GM23248 (cell line): ENCODE measurements at regions not wholly inside any gene's neighbourhood (a gene's known extent, or its start where the extent isn't known, plus 50 kb on each side); places are given as distances from the start of the nearest gene placed in this dataset.

ENCODE experiments used
- DNase-seq: peaks from one replicate; pipeline ENCODE4 v3.0.0-alpha.2; 2015
- H2AFZ ChIP-seq: fragments of 200-600 bp; sonication (generic); 2 replicates; pipeline ENCODE4 v1.6.1; 2016; ENCODE audit warnings: antibody characterized with exemption
- H3F3A ChIP-seq: fragments of 200-600 bp; sonication (generic); 2 replicates; pipeline ENCODE4 v1.6.1; 2016; ENCODE audit warnings: mild to moderate bottlenecking, antibody characterized with exemption, mixed run types; ENCODE audit not compliant: insufficient read depth
- H3K27ac ChIP-seq: fragments of 200-600 bp; sonication (generic); 2 replicates; pipeline ENCODE4 v1.5.1; 2016; ENCODE audit warnings: mild to moderate bottlenecking
- H3K27me3 ChIP-seq: fragments of 200-600 bp; sonication (generic); replicated peaks from 2 replicates; pipeline ENCODE4 v1.6.1; 2016; ENCODE audit warnings: mild to moderate bottlenecking; ENCODE audit not compliant: insufficient read depth
- H3K36me3 ChIP-seq: fragments of 200-600 bp; sonication (generic); 2 replicates; pipeline ENCODE4 v1.6.1; 2016; ENCODE audit warnings: low read depth, mild to moderate bottlenecking
- H3K4me1 ChIP-seq: fragments of 200-600 bp; sonication (generic); 2 replicates; pipeline ENCODE4 v1.6.1; 2016; ENCODE audit warnings: mild to moderate bottlenecking; ENCODE audit not compliant: insufficient read depth
- H3K4me2 ChIP-seq: fragments of 200-600 bp; sonication (generic); one replicate; pipeline ENCODE4 v1.6.1; 2016; ENCODE audit warnings: mild to moderate bottlenecking; ENCODE audit not compliant: unreplicated experiment
- H3K4me3 ChIP-seq: fragments of 200-600 bp; sonication (generic); 2 replicates; pipeline ENCODE4 v1.5.1; 2016; ENCODE audit warnings: mild to moderate bottlenecking
- H3K79me2 ChIP-seq: fragments of 200-600 bp; sonication (generic); 2 replicates; pipeline ENCODE4 v1.6.1; 2016; ENCODE audit warnings: mild to moderate bottlenecking; ENCODE audit not compliant: insufficient read depth
- H3K9ac ChIP-seq: fragments of 200-600 bp; sonication (generic); 2 replicates; pipeline ENCODE4 v1.6.1; 2016; ENCODE audit warnings: mild to moderate bottlenecking
- H3K9me2 ChIP-seq: fragments of 200-600 bp; sonication (generic); 2 replicates; pipeline ENCODE4 v1.6.1; 2016; ENCODE audit warnings: mixed run types, mild to moderate bottlenecking, moderate library complexity; ENCODE audit not compliant: insufficient read depth
- H3K9me3 ChIP-seq: fragments of 200-600 bp; sonication (generic); one replicate; pipeline ENCODE4 v1.6.1; 2017; ENCODE audit warnings: low read depth
- H4K20me1 ChIP-seq: fragments of 200-600 bp; sonication (generic); 2 replicates; pipeline ENCODE4 v1.6.0; 2016; ENCODE audit not compliant: insufficient read depth
- EZH2 ChIP-seq: fragments of 200-600 bp; sonication (generic); IDR thresholded peaks from 2 replicates; pipeline ENCODE4 v1.6.1; 2018; ENCODE audit warnings: antibody characterized with exemption, mild to moderate bottlenecking; ENCODE audit not compliant: insufficient read depth, poor library complexity, severe bottlenecking
- EZH2phosphoT487 ChIP-seq: fragments of 200-600 bp; sonication (generic); IDR thresholded peaks from 2 replicates; pipeline ENCODE4 v1.6.1; 2018; ENCODE audit warnings: antibody characterized with exemption, moderate library complexity, mild to moderate bottlenecking, low read depth; ENCODE audit not compliant: insufficient read depth
- WGBS, 2 experiments: methylation state at CpG; one replicate each; pipeline ENCODE4 v1.1.6; 2015 to 2017; ENCODE audit warnings: low lambda C conversion rate in 2 of 2, low coverage in 1 of 2; ENCODE audit errors: missing lambda C conversion rate in 2 of 2; 5-methylcytosine and 5-hydroxymethylcytosine counted together
- in situ Hi-C: fragments of 300-500 bp; cut with MboI; formaldehyde crosslinking; loops from 2 replicates; pipeline ENCODE4 v1.15.0; 2020

DNA sequence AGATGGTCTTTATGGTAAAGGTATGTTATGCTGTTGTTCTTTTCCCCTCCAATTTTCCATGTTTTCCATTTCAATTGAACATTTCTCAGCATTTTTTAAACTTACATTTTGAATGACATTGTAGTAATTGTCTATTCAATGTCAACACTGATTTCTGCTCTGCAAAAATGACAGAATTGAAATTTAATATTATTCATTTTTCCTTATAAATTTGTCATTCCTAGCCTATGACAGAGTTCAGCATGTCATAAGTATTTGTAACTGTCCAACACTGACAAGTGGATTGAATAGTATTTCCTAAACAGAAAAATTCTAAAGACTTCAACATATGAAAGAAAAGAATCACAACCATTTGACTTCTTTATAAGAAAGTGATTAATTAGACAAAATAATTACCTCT, 1478.3 kb upstream of the CDH6 start:
- no peak for DNase-seq
- H3F3A ChIP-seq, result no peaks in the 10 kb centered on the region
- H3K4me3 ChIP-seq, result no peak overlapping the region
- no peak for TF ChIP-seq EZH2
- no peak for TF ChIP-seq EZH2phosphoT487
- H3K4me2 ChIP-seq, result no peak overlapping the region
- H3K79me2 ChIP-seq, result no peaks in the 10 kb centered on the region
- no peak overlapping the region for H3K9ac ChIP-seq
- H3K4me1 ChIP-seq, result no peaks in the 10 kb centered on the region
- no peak overlapping the region for H2AFZ ChIP-seq
- H3K27ac ChIP-seq, result no peak overlapping the region
- H3K36me3 ChIP-seq, result no peaks in the 10 kb centered on the region
- H3K9me2 ChIP-seq, result no peaks in the 10 kb centered on the region
- no peaks in the 10 kb centered on the region for H3K27me3 ChIP-seq
- in situ Hi-C loops, result no loop called here
- H3K9me3 ChIP-seq, result no peaks in the 10 kb centered on the region
- no peaks in the 10 kb centered on the region for H4K20me1 ChIP-seq

DNA sequence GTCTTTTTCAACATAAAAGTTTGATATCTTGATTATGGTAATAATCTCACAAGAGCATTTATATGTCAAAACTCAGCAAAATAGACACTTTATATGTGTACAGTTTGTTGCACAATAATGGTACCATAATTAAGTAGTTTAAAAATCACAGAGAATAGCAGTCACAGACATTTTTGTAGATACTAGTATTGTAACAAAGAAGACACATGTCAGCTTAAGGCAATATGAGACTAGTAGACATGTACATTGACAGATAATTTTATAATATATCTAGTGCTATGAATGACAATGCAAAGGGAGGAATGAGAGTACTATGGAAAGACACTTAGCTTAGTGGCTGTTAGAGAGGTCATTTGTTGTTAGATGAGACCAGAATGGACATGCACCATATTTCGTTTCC, 1490.6 kb upstream of the CDH6 start:
- no peak overlapping the region for H2AFZ ChIP-seq
- H3K9ac ChIP-seq, result no peak overlapping the region
- no peaks in the 10 kb centered on the region for H3K4me1 ChIP-seq
- in situ Hi-C loops, result no loop called here
- no peaks in the 10 kb centered on the region for H3K27me3 ChIP-seq
- no peak overlapping the region for H3K4me3 ChIP-seq
- DNase-seq, result no peak
- H4K20me1 ChIP-seq, result no peaks in the 10 kb centered on the region
- H3K9me2 ChIP-seq, result no peaks in the 10 kb centered on the region
- H3K79me2 ChIP-seq, result no peaks in the 10 kb centered on the region
- 4 to 10% methylated on average over 1 of the region's 1 CpG for WGBS, 2 experiments
- no peak overlapping the region for H3K4me2 ChIP-seq
- H3K27ac ChIP-seq, result no peak overlapping the region
- H3K9me3 ChIP-seq, result no peaks in the 10 kb centered on the region
- no peaks in the 10 kb centered on the region for H3K36me3 ChIP-seq
- TF ChIP-seq EZH2 (no peak), EZH2phosphoT487 (no peak)
- H3F3A ChIP-seq, result no peaks in the 10 kb centered on the region

DNA sequence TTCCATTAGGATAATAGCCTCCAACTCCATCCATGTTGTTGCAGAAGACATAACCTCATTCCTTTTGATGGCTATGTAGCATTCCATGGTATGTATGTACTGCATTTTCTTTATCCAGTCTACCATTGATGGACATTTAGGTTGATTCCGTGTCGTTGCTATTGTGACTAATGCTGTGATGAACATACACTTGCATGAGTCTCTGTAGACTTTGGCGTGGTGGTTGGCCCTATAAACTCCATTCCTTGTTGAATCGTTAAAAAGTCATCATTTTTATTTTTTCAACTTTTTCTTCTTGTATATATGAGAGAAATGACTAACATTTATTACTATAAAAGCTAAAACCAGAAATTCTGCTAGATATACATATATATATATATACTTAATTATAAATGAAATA, 1491.9 kb upstream of the CDH6 start:
- 13 to 23% methylated on average over 4 of the region's 4 CpGs for WGBS, 2 experiments
- TF ChIP-seq EZH2phosphoT487, result no peak
- TF ChIP-seq EZH2, result no peak
- H3K9me3 ChIP-seq, result no peaks in the 10 kb centered on the region
- H3F3A ChIP-seq, result no peaks in the 10 kb centered on the region
- no peak overlapping the region for H3K27ac ChIP-seq
- H3K4me1 ChIP-seq, result no peaks in the 10 kb centered on the region
- H4K20me1 ChIP-seq, result no peaks in the 10 kb centered on the region
- H3K4me2 ChIP-seq, result no peak overlapping the region
- in situ Hi-C loops, result no loop called here
- H3K9ac ChIP-seq, result no peak overlapping the region
- DNase-seq, result no peak
- no peaks in the 10 kb centered on the region for H3K79me2 ChIP-seq
- no peaks in the 10 kb centered on the region for H3K27me3 ChIP-seq
- no peak overlapping the region for H3K4me3 ChIP-seq
- H3K9me2 ChIP-seq, result no peaks in the 10 kb centered on the region
- H2AFZ ChIP-seq, result no peak overlapping the region
- H3K36me3 ChIP-seq, result no peaks in the 10 kb centered on the region

DNA sequence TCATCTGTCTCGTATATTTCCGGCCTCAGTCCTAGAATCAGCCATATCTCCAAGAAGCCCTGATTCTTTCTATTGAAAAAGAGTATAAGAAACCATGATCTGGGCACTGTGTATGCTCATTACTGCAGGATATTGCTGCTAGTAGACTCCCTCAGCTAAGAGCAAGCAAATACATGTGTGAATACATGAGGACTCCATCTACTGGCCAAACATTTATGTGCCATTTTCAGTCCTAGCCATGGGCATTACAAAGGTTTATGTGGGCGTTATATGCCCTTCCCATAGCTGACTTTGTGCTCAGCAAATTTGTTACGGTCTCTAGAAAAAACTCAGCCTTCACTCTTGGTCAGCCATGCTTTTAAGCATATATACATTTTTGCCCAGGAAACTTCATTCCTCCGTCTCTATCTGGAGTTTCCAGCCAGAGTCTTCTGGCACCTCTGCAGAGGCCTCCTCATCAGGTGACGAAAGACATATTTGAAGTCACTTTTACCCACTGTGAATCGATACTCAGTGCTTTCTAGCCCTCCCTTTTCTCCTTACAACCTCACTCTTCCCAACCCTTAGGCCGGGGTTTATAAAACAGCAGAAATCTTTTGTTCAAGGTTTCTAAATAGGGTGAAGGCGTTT, 1495.6 kb upstream of the CDH6 start:
- no peaks in the 10 kb centered on the region for H3K9me3 ChIP-seq
- no peaks in the 10 kb centered on the region for H4K20me1 ChIP-seq
- H3K27ac ChIP-seq, result no peak overlapping the region
- TF ChIP-seq EZH2, result no peak
- no peak for TF ChIP-seq EZH2phosphoT487
- no peak overlapping the region for H2AFZ ChIP-seq
- no peaks in the 10 kb centered on the region for H3K4me1 ChIP-seq
- no peaks in the 10 kb centered on the region for H3K27me3 ChIP-seq
- WGBS, 2 experiments, result 19 to 21% methylated on average over 9 of the region's 9 CpGs
- H3K4me3 ChIP-seq, result no peak overlapping the region
- DNase-seq, result no peak
- in situ Hi-C loops, result no loop called here
- H3K4me2 ChIP-seq, result no peak overlapping the region
- H3K9ac ChIP-seq, result no peak overlapping the region
- H3K79me2 ChIP-seq, result no peaks in the 10 kb centered on the region
- no peaks in the 10 kb centered on the region for H3F3A ChIP-seq
- H3K9me2 ChIP-seq, result no peaks in the 10 kb centered on the region
- H3K36me3 ChIP-seq, result no peaks in the 10 kb centered on the region

DNA sequence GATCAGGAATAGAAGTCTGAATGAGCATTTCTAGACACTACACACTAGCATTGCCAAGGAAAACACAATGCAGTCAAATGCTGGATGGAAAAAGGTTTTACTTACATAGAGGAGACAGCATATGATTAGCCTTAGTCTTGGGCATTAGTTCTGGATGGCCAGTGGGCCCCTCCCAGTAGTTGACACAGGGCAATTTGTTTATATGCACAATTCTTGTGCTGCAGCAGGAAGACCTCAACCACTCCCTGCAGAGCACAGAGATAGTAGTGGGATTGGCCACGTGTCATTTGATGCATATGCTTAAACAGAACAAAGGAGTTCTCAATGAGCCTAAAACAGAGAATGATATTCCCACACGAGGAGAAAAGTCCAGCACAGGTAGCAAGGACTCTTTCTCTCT, 1496.2 kb upstream of the CDH6 start:
- no peaks in the 10 kb centered on the region for H3K36me3 ChIP-seq
- no peaks in the 10 kb centered on the region for H4K20me1 ChIP-seq

More for the DNA sequence above, 1496.2 kb upstream of the CDH6 start:
- H3K4me3 ChIP-seq, result no peak overlapping the region
- no peak overlapping the region for H3K27ac ChIP-seq
- 4 to 11% methylated on average over 2 of the region's 2 CpGs for WGBS, 2 experiments
- no peak overlapping the region for H2AFZ ChIP-seq
- H3K4me1 ChIP-seq, result no peaks in the 10 kb centered on the region
- H3K79me2 ChIP-seq, result no peaks in the 10 kb centered on the region
- in situ Hi-C loops, result no loop called here
- TF ChIP-seq EZH2phosphoT487 (no peak), EZH2 (no peak)
- no peaks in the 10 kb centered on the region for H3K27me3 ChIP-seq
- no peak overlapping the region for H3K9ac ChIP-seq
- H3F3A ChIP-seq, result no peaks in the 10 kb centered on the region
- no peak overlapping the region for H3K4me2 ChIP-seq
- H3K9me3 ChIP-seq, result no peaks in the 10 kb centered on the region
- no peaks in the 10 kb centered on the region for H3K9me2 ChIP-seq
- no peak for DNase-seq
